A549 (cell line): ENCODE measurements at regions not wholly inside any gene's neighbourhood (a gene's known extent, or its start where the extent isn't known, plus 50 kb on each side); places are given as distances from the start of the nearest gene placed in this dataset.

Source experiments
- ATAC-seq, 2 experiments: fragments of 200-7000 bp in 1 of 2; fragments of >200 bp in 1 of 2; cut with Nextera tagmentation in 1 of 2; cut with Tn5 transposase in 1 of 2; 3 replicates each; pipeline versions ENCODE4 v1.8.0 to v1.9.1; 2018 to 2020; ENCODE audit warnings: mild to moderate bottlenecking in 1 of 2, moderate library complexity in 1 of 2
- CTCF ChIA-PET: fragments of 300-600 bp; sonication (Branson Sonifier 250); formaldehyde crosslinking; extraction: SDS; loops from one replicate; lab custom pipeline; 2021; ENCODE audit warnings: antibody characterized with exemption, inconsistent platforms; lab: Yijun Ruan, JAX
- POLR2A ChIA-PET: fragments of 350-600 bp; formaldehyde crosslinking; extraction: SDS; loops from one replicate; lab custom pipeline; 2021; ENCODE audit warnings: antibody characterized with exemption, inconsistent platforms; lab: Yijun Ruan, JAX
- DNase-seq, 2 experiments: peaks; one replicate each; pipeline versions ENCODE4 v3.0.0 to v3.0.0-alpha.2; 2011 to 2016; ENCODE audit warnings: low read depth in 1 of 2, low spot score in 1 of 2
- FAIRE-seq: peaks from 2 replicates; lab custom pipeline; 2011; peaks lifted over from hg19 to GRCh38; lab: Jason Lieb, UNC
- H3K27ac ChIP-seq, 2 experiments: fragments of >200 bp; sonication (Bioruptor Twin); formaldehyde crosslinking; 3 replicates each; pipeline ENCODE4 v1.5.1; 2016 to 2017
- H3K4me1 ChIP-seq: fragments of >200 bp; sonication (Bioruptor Twin); formaldehyde crosslinking; 3 replicates; pipeline ENCODE4 v1.6.1; 2016
- H3K4me2 ChIP-seq: fragments of >200 bp; sonication (Bioruptor Twin); formaldehyde crosslinking; 3 replicates; pipeline ENCODE4 v1.6.1; 2016
- H3K4me3 ChIP-seq: fragments of >200 bp; sonication (Bioruptor Twin); formaldehyde crosslinking; 3 replicates; pipeline ENCODE4 v1.5.1; 2016
- H3K9me3 ChIP-seq: fragments of >200 bp; sonication (Bioruptor Twin); formaldehyde crosslinking; 3 replicates; pipeline ENCODE4 v1.6.1; 2016
- CBX8 ChIP-seq: fragments of 200-600 bp; sonication (generic); IDR thresholded peaks from 2 replicates; pipeline ENCODE4 v1.6.1; 2016
- CHD4 ChIP-seq: fragments of 200-600 bp; sonication (generic); IDR thresholded peaks from 2 replicates; pipeline ENCODE4 v1.6.1; 2016; ENCODE audit warnings: antibody characterized with exemption, mild to moderate bottlenecking, borderline replicate concordance
- EP300 ChIP-seq, 2 experiments: fragments of >200 bp; sonication (Bioruptor Twin); formaldehyde crosslinking; IDR thresholded peaks; 2 replicates in 1 of 2; 3 replicates in 1 of 2; pipeline ENCODE4 v1.6.1; 2016 to 2017
- ESRRA ChIP-seq: fragments of 150-350 bp; IDR thresholded peaks from 2 replicates; pipeline ENCODE4 v1.6.1; 2014; ENCODE audit warnings: mild to moderate bottlenecking, low read length, borderline replicate concordance
- FOSB ChIP-seq: fragments of 250-450 bp; sonication (Bioruptor Pico); IDR thresholded peaks from 2 replicates; pipeline ENCODE4 v1.5.0; 2020; ENCODE audit warnings: mild to moderate bottlenecking, moderate library complexity
- HDAC2 ChIP-seq: fragments of 200-600 bp; sonication (generic); IDR thresholded peaks from 2 replicates; pipeline ENCODE4 v1.6.1; 2016
- HEYL ChIP-seq: fragments of 250-450 bp; sonication (Bioruptor Pico); IDR thresholded peaks from 2 replicates; pipeline ENCODE4 v1.8.0; 2021; ENCODE audit warnings: mild to moderate bottlenecking, moderate library complexity
- JUN ChIP-seq, 2 experiments: fragments of >200 bp; sonication (Bioruptor Twin); formaldehyde crosslinking; IDR thresholded peaks; 2 replicates in 1 of 2; 3 replicates in 1 of 2; pipeline ENCODE4 v1.6.1; 2016 to 2017
- KDM1A ChIP-seq: fragments of 200-600 bp; sonication (generic); IDR thresholded peaks from 2 replicates; pipeline ENCODE4 v1.6.1; 2016; ENCODE audit warnings: low read depth, mild to moderate bottlenecking
- MAFK ChIP-seq: fragments of 450-650 bp; IDR thresholded peaks from 2 replicates; pipeline ENCODE4 v1.6.1; 2014; ENCODE audit not compliant: partially characterized antibody
- MYC ChIP-seq: IDR thresholded peaks from 2 replicates; pipeline ENCODE4 v1.6.1; 2012; ENCODE audit warnings: mild to moderate bottlenecking, inconsistent platforms, low read length, improper control_type of control experiment, borderline replicate concordance
- NR3C1 ChIP-seq: fragments of >200 bp; sonication (Bioruptor Twin); formaldehyde crosslinking; IDR thresholded peaks from 3 replicates; pipeline ENCODE4 v1.6.1; 2017
- POLR2A ChIP-seq: IDR thresholded peaks from 2 replicates; pipeline ENCODE4 v1.6.1; 2012; ENCODE audit warnings: mild to moderate bottlenecking, low read length
- POLR2AphosphoS2 ChIP-seq: conservative IDR thresholded peaks from 2 replicates; pipeline ENCODE4 v1.6.1; 2012; ENCODE audit warnings: low read length, improper control_type of control experiment, inconsistent platforms
- RFX5 ChIP-seq: fragments of 450-650 bp; IDR thresholded peaks from 2 replicates; pipeline ENCODE4 v1.7.1; 2014; ENCODE audit warnings: antibody characterized with exemption, mild to moderate bottlenecking, moderate library complexity
- TFCP2L1 ChIP-seq: fragments of 250-450 bp; sonication (Bioruptor Pico); IDR thresholded peaks from 2 replicates; pipeline ENCODE4 v1.5.0; 2021; ENCODE audit warnings: mild to moderate bottlenecking
- TP53 ChIP-seq: fragments of 250-450 bp; sonication (Bioruptor Pico); IDR thresholded peaks from 2 replicates; pipeline ENCODE4 v1.5.0; 2021; ENCODE audit warnings: mild to moderate bottlenecking, moderate library complexity
- ZNF302 ChIP-seq: fragments of 250-450 bp; sonication (Bioruptor Pico); IDR thresholded peaks from 2 replicates; pipeline ENCODE4 v1.9.0; 2021; ENCODE audit warnings: inconsistent platforms, mild to moderate bottlenecking, moderate library complexity
- ZSCAN20 ChIP-seq: fragments of 250-450 bp; sonication (Bioruptor Pico); IDR thresholded peaks from 2 replicates; pipeline ENCODE4 v1.8.0; 2022; ENCODE audit warnings: mild to moderate bottlenecking, moderate library complexity
- WGBS: methylation state at CpG from one replicate; pipeline ENCODE4 v1.1.6; 2017; ENCODE audit errors: missing lambda C conversion rate; 5-methylcytosine and 5-hydroxymethylcytosine counted together
- TF ChIP-seq, protein P1 (sequence below): IDR thresholded peaks from 2 replicates; pipeline ENCODE4 v1.6.1; 2012
- TF ChIP-seq, protein P2 (sequence below): fragments of >200 bp; sonication (Bioruptor Twin); formaldehyde crosslinking; IDR thresholded peaks from 3 replicates; pipeline ENCODE4 v1.5.1; 2016
- TF ChIP-seq, protein P3 (sequence below): IDR thresholded peaks from 2 replicates; pipeline ENCODE4 v1.6.1; 2012
- TF ChIP-seq, protein P4 (sequence below): fragments of 450-650 bp; IDR thresholded peaks from 2 replicates; pipeline ENCODE4 v1.6.1; 2014; ENCODE audit warnings: antibody characterized with exemption

DNA sequence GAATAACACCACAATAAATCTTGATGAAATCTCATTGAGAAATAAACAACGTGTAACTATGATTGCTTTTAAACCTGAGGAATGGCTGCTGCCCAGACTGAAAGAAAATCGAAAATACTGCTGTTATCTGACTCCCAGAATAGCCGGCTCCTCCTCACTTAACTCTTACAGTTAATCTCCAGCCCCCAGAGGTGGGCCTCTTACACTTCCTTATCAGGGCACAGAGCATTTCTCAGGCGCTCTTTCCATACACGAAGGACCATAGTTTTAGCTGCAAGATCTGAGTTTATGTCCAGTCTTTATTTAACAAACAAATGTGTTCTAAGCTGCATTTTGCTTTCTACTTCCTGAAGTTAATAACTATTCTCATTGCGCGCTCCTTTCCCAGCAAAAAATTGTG is 206.9 kb downstream of the MAP2K4 start:
- TF ChIP-seq MYC = no peak
- TF ChIP-seq CHD4 = no peak
- TF ChIP-seq, protein P1, sequence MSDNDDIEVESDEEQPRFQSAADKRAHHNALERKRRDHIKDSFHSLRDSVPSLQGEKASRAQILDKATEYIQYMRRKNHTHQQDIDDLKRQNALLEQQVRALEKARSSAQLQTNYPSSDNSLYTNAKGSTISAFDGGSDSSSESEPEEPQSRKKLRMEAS = no peak
- TF ChIP-seq FOSB (CRISPR knock-in tag) = no peak
- TF ChIP-seq POLR2A = no peak
- TF ChIP-seq, protein P2, sequence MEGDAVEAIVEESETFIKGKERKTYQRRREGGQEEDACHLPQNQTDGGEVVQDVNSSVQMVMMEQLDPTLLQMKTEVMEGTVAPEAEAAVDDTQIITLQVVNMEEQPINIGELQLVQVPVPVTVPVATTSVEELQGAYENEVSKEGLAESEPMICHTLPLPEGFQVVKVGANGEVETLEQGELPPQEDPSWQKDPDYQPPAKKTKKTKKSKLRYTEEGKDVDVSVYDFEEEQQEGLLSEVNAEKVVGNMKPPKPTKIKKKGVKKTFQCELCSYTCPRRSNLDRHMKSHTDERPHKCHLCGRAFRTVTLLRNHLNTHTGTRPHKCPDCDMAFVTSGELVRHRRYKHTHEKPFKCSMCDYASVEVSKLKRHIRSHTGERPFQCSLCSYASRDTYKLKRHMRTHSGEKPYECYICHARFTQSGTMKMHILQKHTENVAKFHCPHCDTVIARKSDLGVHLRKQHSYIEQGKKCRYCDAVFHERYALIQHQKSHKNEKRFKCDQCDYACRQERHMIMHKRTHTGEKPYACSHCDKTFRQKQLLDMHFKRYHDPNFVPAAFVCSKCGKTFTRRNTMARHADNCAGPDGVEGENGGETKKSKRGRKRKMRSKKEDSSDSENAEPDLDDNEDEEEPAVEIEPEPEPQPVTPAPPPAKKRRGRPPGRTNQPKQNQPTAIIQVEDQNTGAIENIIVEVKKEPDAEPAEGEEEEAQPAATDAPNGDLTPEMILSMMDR = no peak
- TF ChIP-seq POLR2AphosphoS2 = no peak
- no peak for TF ChIP-seq NR3C1
- no peak for TF ChIP-seq MAFK
- no peak for TF ChIP-seq CBX8
- TF ChIP-seq ESRRA = no peak
- ChIA-PET CTCF (no interaction called here), POLR2A (no interaction called here)
- 69% methylated on average over 7 of the region's 7 CpGs for WGBS
- Histone ChIP-seq H3K27ac (no peak overlapping the region; a peak in 1 of 6 replicates), H3K4me3 (no peak overlapping the region), H3K4me2 (no peak overlapping the region), H3K4me1 (peaks cover 32% of the 10 kb centered on the region), H3K9me3 (no peaks in the 10 kb centered on the region)
- FAIRE-seq (no peak), DNase-seq (no peak), ATAC-seq (no peak)

DNA sequence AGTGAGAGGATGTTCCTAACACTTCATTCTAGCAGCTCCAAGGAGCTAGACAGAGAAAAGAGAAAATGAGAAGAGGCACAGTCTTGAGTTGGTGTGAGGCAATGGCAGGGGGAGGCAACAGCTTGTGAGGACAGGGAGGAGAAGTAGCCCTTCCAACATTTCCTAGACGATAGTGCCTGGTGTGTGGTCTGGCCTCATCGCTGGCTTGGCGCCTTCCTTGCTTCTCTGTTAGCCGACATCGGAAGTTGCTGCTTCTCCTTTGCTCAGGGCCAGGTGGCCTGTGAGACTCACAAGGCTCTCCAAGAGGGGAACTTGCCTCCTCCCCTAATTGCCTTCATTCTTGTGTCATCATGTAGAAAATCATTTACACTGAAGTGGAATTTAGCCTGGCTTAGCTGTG is 208.7 kb downstream of the MAP2K4 start:
- 84% methylated on average over 5 of the region's 5 CpGs for WGBS
- no peaks in the 10 kb centered on the region for H3K9me3 ChIP-seq
- ChIA-PET POLR2A (no interaction called here), CTCF (interaction anchor here (0.6 kb wide), 1 partner anchor 749 kb away, joined by 3 read pairs; no protein-coding TSS in a partner anchor)
- peaks cover 33% of the 10 kb centered on the region for H3K4me1 ChIP-seq
- no peak overlapping the region for H3K4me3 ChIP-seq
- FAIRE-seq (no peak), ATAC-seq (no peak), DNase-seq (no peak)
- TF ChIP-seq KDM1A = no peak
- TF ChIP-seq TP53 (CRISPR knock-in tag) = no peak
- TF ChIP-seq, protein P3, sequence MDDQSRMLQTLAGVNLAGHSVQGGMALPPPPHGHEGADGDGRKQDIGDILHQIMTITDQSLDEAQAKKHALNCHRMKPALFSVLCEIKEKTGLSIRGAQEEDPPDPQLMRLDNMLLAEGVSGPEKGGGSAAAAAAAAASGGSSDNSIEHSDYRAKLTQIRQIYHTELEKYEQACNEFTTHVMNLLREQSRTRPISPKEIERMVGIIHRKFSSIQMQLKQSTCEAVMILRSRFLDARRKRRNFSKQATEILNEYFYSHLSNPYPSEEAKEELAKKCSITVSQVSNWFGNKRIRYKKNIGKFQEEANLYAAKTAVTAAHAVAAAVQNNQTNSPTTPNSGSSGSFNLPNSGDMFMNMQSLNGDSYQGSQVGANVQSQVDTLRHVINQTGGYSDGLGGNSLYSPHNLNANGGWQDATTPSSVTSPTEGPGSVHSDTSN = no peak
- TF ChIP-seq, protein P4, sequence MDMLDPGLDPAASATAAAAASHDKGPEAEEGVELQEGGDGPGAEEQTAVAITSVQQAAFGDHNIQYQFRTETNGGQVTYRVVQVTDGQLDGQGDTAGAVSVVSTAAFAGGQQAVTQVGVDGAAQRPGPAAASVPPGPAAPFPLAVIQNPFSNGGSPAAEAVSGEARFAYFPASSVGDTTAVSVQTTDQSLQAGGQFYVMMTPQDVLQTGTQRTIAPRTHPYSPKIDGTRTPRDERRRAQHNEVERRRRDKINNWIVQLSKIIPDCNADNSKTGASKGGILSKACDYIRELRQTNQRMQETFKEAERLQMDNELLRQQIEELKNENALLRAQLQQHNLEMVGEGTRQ = no peak
- TF ChIP-seq, protein P1 = no peak
- TF ChIP-seq RFX5 = no peak
- TF ChIP-seq NR3C1 = no peak
- TF ChIP-seq JUN (IDR thresholded peaks at IDR 0.05) = no peak
- no peak for TF ChIP-seq ZSCAN20 (CRISPR knock-in tag)
- no peak for TF ChIP-seq ZNF302 (CRISPR knock-in tag)
- no peak for TF ChIP-seq TFCP2L1 (CRISPR knock-in tag)
- TF ChIP-seq EP300 (IDR thresholded peaks at IDR 0.05) = no peak
- TF ChIP-seq HEYL (CRISPR knock-in tag) = no peak
- no peak for TF ChIP-seq HDAC2
- H3K4me2 ChIP-seq = no peak overlapping the region
- peak overlapping the region; percentile 73 for H3K27ac ChIP-seq
